IMR-90 (cell line): ENCODE measurements at regions not wholly inside any gene's neighbourhood (a gene's known extent, or its start where the extent isn't known, plus 50 kb on each side); places are given as distances from the start of the nearest gene placed in this dataset.

Source experiments
- ATAC-seq: fragments of 200-7000 bp; cut with Tn5 transposase; 2 replicates; pipeline ENCODE4 v1.9.1; 2020; ENCODE audit warnings: low read depth, mild to moderate bottlenecking, moderate library complexity
- BruUV-seq: library from RNA; stranded (reverse); fragments of 400-500 nt; replicated peaks from 2 replicates; lab custom pipeline; 2021; lab: Mats Ljungman, UMichigan
- CTCF ChIA-PET: fragments of 300-600 bp; formaldehyde crosslinking; extraction: SDS; loops from one replicate; lab custom pipeline; 2021; ENCODE audit warnings: antibody characterized with exemption; lab: Yijun Ruan, JAX
- POLR2A ChIA-PET: fragments of 300-600 bp; sonication (Branson Sonifier 250); formaldehyde crosslinking; loops from one replicate; lab custom pipeline; 2022; ENCODE audit warnings: antibody characterized with exemption; ENCODE audit not compliant: unreplicated experiment; lab: Charles Lee
- DNase-seq: peaks from one replicate; pipeline ENCODE4 v3.0.0; 2013
- H2AFZ ChIP-seq: replicated peaks from 2 replicates; pipeline ENCODE3; 2013; ENCODE audit warnings: low read length, mild to moderate bottlenecking; ENCODE audit not compliant: poor library complexity
- H2AK5ac ChIP-seq: 2 replicates; pipeline ENCODE4 v1.6.1; 2013; ENCODE audit warnings: low read depth, low read length, inconsistent platforms
- H2AK9ac ChIP-seq: replicated peaks from 2 replicates; pipeline ENCODE3; 2013; ENCODE audit warnings: mild to moderate bottlenecking, low read depth, low read length, moderate library complexity; ENCODE audit not compliant: poor library complexity
- H2BK120ac ChIP-seq: 2 replicates; pipeline ENCODE4 v1.6.1; 2013; ENCODE audit warnings: low read depth, low read length, inconsistent platforms
- H2BK15ac ChIP-seq: 3 replicates; pipeline ENCODE4 v1.6.1; 2013; ENCODE audit warnings: low read depth, low read length, inconsistent platforms
- H2BK20ac ChIP-seq: 2 replicates; pipeline ENCODE4 v1.6.1; 2013; ENCODE audit warnings: low read depth, mild to moderate bottlenecking, inconsistent platforms, low read length, moderate library complexity
- H2BK5ac ChIP-seq: 2 replicates; pipeline ENCODE4 v1.6.1; 2013; ENCODE audit warnings: mild to moderate bottlenecking, low read depth, low read length, inconsistent platforms; ENCODE audit not compliant: poor library complexity, severe bottlenecking
- H3K14ac ChIP-seq: replicated peaks from 2 replicates; pipeline ENCODE4 v1.6.1; 2013; ENCODE audit warnings: low read depth, low read length, inconsistent platforms
- H3K18ac ChIP-seq: 2 replicates; pipeline ENCODE4 v1.6.1; 2013; ENCODE audit warnings: low read depth, low read length, control low read depth
- H3K23ac ChIP-seq: 2 replicates; pipeline ENCODE4 v1.6.1; 2013; ENCODE audit warnings: low read depth, low read length, inconsistent platforms
- H3K27ac ChIP-seq: 2 replicates; pipeline ENCODE4 v1.5.1; 2013; ENCODE audit warnings: mild to moderate bottlenecking, control low read depth, low read length; ENCODE audit not compliant: insufficient read depth
- H3K27me3 ChIP-seq: 2 replicates; pipeline ENCODE4 v1.6.1; 2013; ENCODE audit warnings: low read length; ENCODE audit not compliant: control insufficient read depth, insufficient read depth
- H3K36me3 ChIP-seq: 2 replicates; pipeline ENCODE4 v1.6.1; 2013; ENCODE audit warnings: low read length, mixed read lengths; ENCODE audit not compliant: control insufficient read depth, insufficient read depth
- H3K4ac ChIP-seq: 2 replicates; pipeline ENCODE4 v1.6.1; 2013; ENCODE audit warnings: low read depth, low read length, inconsistent platforms
- H3K4me1 ChIP-seq: 2 replicates; pipeline ENCODE4 v1.6.1; 2013; ENCODE audit warnings: low read length, mixed read lengths; ENCODE audit not compliant: control insufficient read depth, insufficient read depth
- H3K4me2 ChIP-seq: 2 replicates; pipeline ENCODE4 v1.6.1; 2013; ENCODE audit warnings: low read depth, mild to moderate bottlenecking, control low read depth, low read length, moderate library complexity
- H3K4me3 ChIP-seq: 2 replicates; pipeline ENCODE4 v1.5.1; 2013; ENCODE audit warnings: low read depth, mild to moderate bottlenecking, control low read depth, low read length, moderate library complexity; ENCODE audit not compliant: insufficient read depth
- H3K56ac ChIP-seq: 2 replicates; pipeline ENCODE4 v1.6.1; 2013; ENCODE audit warnings: low read length, inconsistent platforms; ENCODE audit not compliant: insufficient read depth; ENCODE audit errors: extremely low read depth
- H3K79me1 ChIP-seq, 2 experiments: 2 replicates each; pipeline ENCODE4 v1.6.1; 2013; ENCODE audit warnings: low read length in 2 of 2, inconsistent platforms in 1 of 2, low read depth in 1 of 2
- H3K9ac ChIP-seq: 2 replicates; pipeline ENCODE4 v1.6.1; 2013; ENCODE audit warnings: low read depth, low read length, control low read depth
- H3K9me1 ChIP-seq: 2 replicates; pipeline ENCODE4 v1.6.1; 2013; ENCODE audit warnings: low read length, inconsistent platforms; ENCODE audit not compliant: insufficient read depth
- H3K9me3 ChIP-seq: 2 replicates; pipeline ENCODE4 v1.6.1; 2013; ENCODE audit warnings: low read length; ENCODE audit not compliant: control insufficient read depth, insufficient read depth
- H4K20me1 ChIP-seq: 2 replicates; pipeline ENCODE4 v1.6.1; 2013; ENCODE audit warnings: low read length, inconsistent platforms; ENCODE audit not compliant: insufficient read depth
- H4K5ac ChIP-seq: 2 replicates; pipeline ENCODE4 v1.6.1; 2013; ENCODE audit warnings: mild to moderate bottlenecking, low read depth, low read length, control low read depth
- H4K8ac ChIP-seq, 2 experiments: 2 replicates each; pipeline ENCODE4 v1.6.1; 2013; ENCODE audit warnings: low read depth in 2 of 2, low read length in 2 of 2, control low read depth in 1 of 2, inconsistent platforms in 1 of 2
- H4K91ac ChIP-seq: 2 replicates; pipeline ENCODE4 v1.6.1; 2013; ENCODE audit warnings: low read depth, low read length, inconsistent platforms; ENCODE audit not compliant: insufficient read depth
- CEBPB ChIP-seq: IDR thresholded peaks from 2 replicates; pipeline ENCODE4 v1.6.1; 2012; ENCODE audit warnings: low read depth, low read length, improper control_type of control experiment
- CHD1 ChIP-seq: IDR thresholded peaks from 2 replicates; pipeline ENCODE4 v1.6.1; 2012; ENCODE audit warnings: low read depth, low read length, improper control_type of control experiment
- FOS ChIP-seq: fragments of 150-350 bp; IDR thresholded peaks from 2 replicates; pipeline ENCODE4 v1.6.1; 2016; ENCODE audit warnings: low read depth, low read length
- RCOR1 ChIP-seq: IDR thresholded peaks from 2 replicates; pipeline ENCODE4 v1.6.1; 2012; ENCODE audit warnings: mild to moderate bottlenecking, low read length, improper control_type of control experiment; ENCODE audit not compliant: insufficient replicate concordance
- WGBS, 2 experiments: methylation state at CpG; one replicate each; pipeline versions ENCODE4 v1.1.5 to v1.1.7; 2013; ENCODE audit warnings: missing lambda C conversion rate in 2 of 2; ENCODE audit not compliant: insufficient read length in 1 of 2; ENCODE audit errors: extremely low coverage in 2 of 2; 5-methylcytosine and 5-hydroxymethylcytosine counted together
- dilution Hi-C: fragments of 300-500 bp; cut with HindIII; formaldehyde crosslinking; loops from one replicate; pipeline ENCODE4 v1.14.3; 2018; ENCODE audit warnings: low sequenced_read_pairs; ENCODE audit not compliant: unreplicated experiment
- in situ Hi-C: fragments of 300-500 bp; cut with MboI; formaldehyde crosslinking; loops from 3 replicates; pipeline ENCODE4 v1.14.3; 2019; ENCODE audit warnings: low sequenced_read_pairs, inconsistent platforms, mixed read lengths
- intact Hi-C: fragments of 100-400 bp; cut with micrococcal nuclease; formaldehyde crosslinking; loops from 2 replicates; pipeline ENCODE4 v1.10.0; 2022

GRCh38 chr12:65522956-65523860, 244.7 kb downstream of the MSRB3 start:
- Histone ChIP-seq H3K79me1 (no peaks in the 10 kb centered on the region; a peak in 1 of 4 replicates), H3K36me3 (no peaks in the 10 kb centered on the region), H4K8ac (peak overlapping the region in 1 of 2 experiments; percentile 36; a peak in 1 of 4 replicates), H2BK15ac (0 out of 3 replicates have a peak overlapping the region, but pooled peaks have one; percentile 25), H3K4me3 (no peak overlapping the region), H3K9me3 (no peaks in the 10 kb centered on the region), H4K5ac (no peak overlapping the region; the same call in 1 of the 2 replicates), H3K9ac (no peak overlapping the region), H4K91ac (peak overlapping the region; percentile 24), H2AFZ (no peak overlapping the region), H3K56ac (0 out of 2 replicates have a peak overlapping the region, but pooled peaks have one; percentile 18), H3K4me2 (no peak overlapping the region), H3K18ac (no peak overlapping the region; the same call in 1 of the 2 replicates), H3K14ac (no peak overlapping the region), H3K4ac (peak overlapping the region; percentile 50; the same call in 1 of the 2 replicates), H2AK9ac (no peak overlapping the region), H3K27ac (no peak overlapping the region), H4K20me1 (no peaks in the 10 kb centered on the region), H3K27me3 (no peaks in the 10 kb centered on the region), H3K9me1 (no peaks in the 10 kb centered on the region), H2BK20ac (peak overlapping the region; percentile 61; the same call in 1 of the 2 replicates), H2BK5ac (no peak overlapping the region), H2AK5ac (peak overlapping the region; percentile 42; the same call in 1 of the 2 replicates), H3K23ac (0 out of 2 replicates have a peak overlapping the region, but pooled peaks have one; percentile 40), H3K4me1 (peaks cover 4% of the 10 kb centered on the region; the same call in 1 of the 2 replicates), H2BK120ac (peak overlapping the region; percentile 65; the same call in 1 of the 2 replicates)
- WGBS, 2 experiments, result 87% methylated on average over 4 of the region's 12 CpGs; no CpG with 5 or more reads in 1 of the 2 experiments
- DNase-seq (peak; percentile 50), ATAC-seq (no peak)
- ChIA-PET CTCF (no interaction called here), POLR2A (no interaction called here)
- BruUV-seq, result no TSS peak
- dilution Hi-C loops (no loop called here), intact Hi-C loops (no loop called here), in situ Hi-C loops (no loop called here)
- TF ChIP-seq RCOR1, result no peak
- no peak for TF ChIP-seq CHD1
- no peak for TF ChIP-seq CEBPB
- TF ChIP-seq FOS, result no peak
